Suppressor macrophage treated with lipopolysaccharide for 1 hour (primary cell): ENCODE measurements at regions not wholly inside any gene's neighbourhood (a gene's known extent, or its start where the extent isn't known, plus 50 kb on each side); places are given as distances from the start of the nearest gene placed in this dataset.

Source experiments
- DNase-seq, 3 donors: peaks; one replicate each; pipeline ENCODE4 v3.0.0-alpha.2; 2020 to 2022

GRCh38 chr4:186351668-186352194, 85.7 kb downstream of the F11 start:
- no peak for DNase-seq

GRCh38 chr4:186348433-186348832, 82.4 kb downstream of the F11 start:
- DNase-seq: no peak

GRCh38 chr4:186347743-186348142, 81.8 kb downstream of the F11 start:
- DNase-seq: no peak

GRCh38 chr4:186345184-186345583, 79.2 kb downstream of the F11 start:
- no peak for DNase-seq

- DNase-seq: no peak
Measured at GRCh38 chr4:186342582-186342981, 76.6 kb downstream of the F11 start.

GRCh38 chr4:186341655-186342054, 75.7 kb downstream of the F11 start:
- DNase-seq: no peak
